ENCODE measurements at regions not wholly inside any gene's neighbourhood (a gene's known extent, or its start where the extent isn't known, plus 50 kb on each side); places are given as distances from the start of the nearest gene placed in this dataset.
"Not testable (repeated sequence)": the region's sequence is repeated elsewhere in the genome, so short reads cannot be mapped to it uniquely, and the experiment has no call there.

DNA sequence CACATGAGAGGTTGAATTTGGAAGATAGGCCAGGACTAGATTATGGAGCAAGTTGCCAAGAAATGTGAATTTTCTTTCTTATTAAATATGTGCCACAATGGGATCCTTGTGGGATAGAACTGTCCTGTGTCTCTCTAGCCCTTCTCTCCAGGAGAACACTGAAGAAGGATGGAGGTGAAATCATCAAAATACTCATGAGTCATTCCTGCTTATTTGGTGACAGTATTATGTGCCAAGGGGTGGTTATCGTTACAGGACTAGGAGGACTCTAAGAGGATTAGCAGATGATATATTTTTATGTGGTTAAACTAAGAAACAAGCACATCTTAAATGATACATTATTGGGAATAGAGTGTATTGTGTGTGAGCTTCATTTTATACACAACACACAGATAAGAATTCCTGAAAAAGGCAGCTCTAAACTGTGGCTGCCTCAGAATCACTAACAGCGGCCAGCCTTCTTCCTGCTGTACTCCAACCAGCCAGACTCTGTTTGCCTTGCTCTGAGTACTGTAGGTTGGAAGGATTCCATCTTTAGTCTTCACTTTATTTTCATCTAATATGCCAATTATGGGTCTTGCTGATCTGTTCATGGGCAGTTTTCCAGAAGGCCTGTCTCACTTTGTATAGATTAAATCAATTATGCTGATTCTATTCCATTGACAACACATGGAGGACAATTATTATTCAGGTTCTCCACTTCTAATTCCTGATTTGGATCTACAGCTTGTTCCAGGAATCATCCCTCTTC lies 325.8 kb downstream of the ABCC12 start:
- Histone ChIP-seq H3K9me3 (peaks cover 0 to 7% of the 10 kb centered on the region in 2 donors), H3K27me3 (no peaks in the 10 kb centered on the region), H3K27ac (no peak overlapping the region), H3K36me3 (no peaks in the 10 kb centered on the region), H3K4me1 (no peaks in the 10 kb centered on the region), H3K4me3 (no peak overlapping the region)
- TF ChIP-seq, protein P1, sequence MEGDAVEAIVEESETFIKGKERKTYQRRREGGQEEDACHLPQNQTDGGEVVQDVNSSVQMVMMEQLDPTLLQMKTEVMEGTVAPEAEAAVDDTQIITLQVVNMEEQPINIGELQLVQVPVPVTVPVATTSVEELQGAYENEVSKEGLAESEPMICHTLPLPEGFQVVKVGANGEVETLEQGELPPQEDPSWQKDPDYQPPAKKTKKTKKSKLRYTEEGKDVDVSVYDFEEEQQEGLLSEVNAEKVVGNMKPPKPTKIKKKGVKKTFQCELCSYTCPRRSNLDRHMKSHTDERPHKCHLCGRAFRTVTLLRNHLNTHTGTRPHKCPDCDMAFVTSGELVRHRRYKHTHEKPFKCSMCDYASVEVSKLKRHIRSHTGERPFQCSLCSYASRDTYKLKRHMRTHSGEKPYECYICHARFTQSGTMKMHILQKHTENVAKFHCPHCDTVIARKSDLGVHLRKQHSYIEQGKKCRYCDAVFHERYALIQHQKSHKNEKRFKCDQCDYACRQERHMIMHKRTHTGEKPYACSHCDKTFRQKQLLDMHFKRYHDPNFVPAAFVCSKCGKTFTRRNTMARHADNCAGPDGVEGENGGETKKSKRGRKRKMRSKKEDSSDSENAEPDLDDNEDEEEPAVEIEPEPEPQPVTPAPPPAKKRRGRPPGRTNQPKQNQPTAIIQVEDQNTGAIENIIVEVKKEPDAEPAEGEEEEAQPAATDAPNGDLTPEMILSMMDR (IDR thresholded peaks at IDR 0.05), result no peak
- no peak for TF ChIP-seq POLR2A (IDR thresholded peaks at IDR 0.05)
- intact Hi-C loops (cut with DNase I; ENCODE audit: low total_unique reads), result no loop called here
- DNase-seq, result no peak

DNA sequence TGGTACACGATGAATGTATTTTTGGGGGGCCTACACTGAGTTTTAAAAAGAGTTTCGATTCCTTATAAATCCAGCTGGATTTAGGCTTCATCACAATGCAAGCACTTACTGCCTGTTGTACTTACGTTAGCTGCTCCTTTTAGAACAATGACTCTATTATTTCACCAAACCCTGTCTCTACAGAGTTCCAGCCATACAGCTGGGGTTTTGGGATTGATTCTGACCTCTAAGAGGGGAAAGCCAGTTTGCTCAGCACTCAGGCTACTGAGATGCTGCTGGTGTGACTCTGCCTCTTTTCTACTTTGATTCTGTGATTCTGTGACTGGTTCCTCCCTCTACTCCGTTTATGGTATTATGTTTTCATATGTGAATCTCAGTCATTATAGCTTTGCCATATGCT lies 329.7 kb downstream of the ABCC12 start:
- Histone ChIP-seq H3K4me1 (no peaks in the 10 kb centered on the region), H3K27ac (no peak overlapping the region), H3K4me3 (no peak overlapping the region), H3K27me3 (no peaks in the 10 kb centered on the region), H3K36me3 (no peaks in the 10 kb centered on the region), H3K9me3 (no peaks in the 10 kb centered on the region)
- no peak for TF ChIP-seq POLR2A (IDR thresholded peaks at IDR 0.05)
- intact Hi-C loops (cut with DNase I; ENCODE audit: low total_unique reads), result no loop called here
- no peak for DNase-seq

DNA sequence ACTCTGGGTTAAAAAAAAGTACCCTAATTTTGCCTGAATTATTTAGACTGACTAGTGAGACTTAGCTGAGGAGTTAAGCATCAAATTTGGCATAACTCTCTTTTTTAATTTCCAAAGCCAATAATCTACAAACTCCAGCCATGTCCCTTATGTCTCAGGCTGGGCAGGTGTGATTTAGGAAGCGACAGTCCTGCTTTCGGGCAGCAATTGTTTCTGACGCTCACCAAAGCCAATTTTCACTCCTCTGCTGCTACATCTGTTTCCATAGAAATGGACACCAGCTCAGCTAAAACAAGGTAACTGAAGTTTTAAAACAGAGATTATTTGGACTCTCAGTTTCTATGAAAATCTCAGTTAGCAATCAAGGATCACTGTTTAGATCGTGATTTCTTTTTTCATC lies 338.7 kb downstream of the ABCC12 start:
- Histone ChIP-seq H3K9me3 (no peaks in the 10 kb centered on the region), H3K4me1 (no peaks in the 10 kb centered on the region), H3K36me3 (no peaks in the 10 kb centered on the region), H3K27me3 (no peaks in the 10 kb centered on the region), H3K27ac (no peak overlapping the region), H3K4me3 (no peak overlapping the region)
- TF ChIP-seq, protein P1 (IDR thresholded peaks at IDR 0.05), result no peak
- no peak for TF ChIP-seq POLR2A (IDR thresholded peaks at IDR 0.05)
- intact Hi-C loops (cut with DNase I; ENCODE audit: low total_unique reads), result no loop called here
- no peak for DNase-seq

DNA sequence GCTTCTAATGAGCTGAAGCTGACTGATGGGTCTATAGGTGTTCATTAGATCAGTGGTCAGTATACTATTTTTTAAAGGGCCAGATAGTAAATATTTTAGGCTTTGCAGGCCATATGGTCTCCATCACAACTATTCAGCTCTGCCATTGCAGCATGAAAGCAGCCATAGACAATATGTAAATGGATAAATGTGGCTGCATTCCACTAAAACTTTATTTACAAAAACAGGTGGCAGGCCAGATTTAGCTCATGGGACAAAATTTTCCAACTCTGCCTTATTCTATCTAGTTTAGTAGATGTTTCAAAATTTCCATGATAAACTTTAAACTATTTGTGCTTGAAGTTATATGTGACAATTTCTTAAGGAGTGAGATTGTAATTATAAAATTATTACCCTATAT lies 339.3 kb downstream of the ABCC12 start:
- H3K27ac ChIP-seq, result no peak overlapping the region

DNA sequence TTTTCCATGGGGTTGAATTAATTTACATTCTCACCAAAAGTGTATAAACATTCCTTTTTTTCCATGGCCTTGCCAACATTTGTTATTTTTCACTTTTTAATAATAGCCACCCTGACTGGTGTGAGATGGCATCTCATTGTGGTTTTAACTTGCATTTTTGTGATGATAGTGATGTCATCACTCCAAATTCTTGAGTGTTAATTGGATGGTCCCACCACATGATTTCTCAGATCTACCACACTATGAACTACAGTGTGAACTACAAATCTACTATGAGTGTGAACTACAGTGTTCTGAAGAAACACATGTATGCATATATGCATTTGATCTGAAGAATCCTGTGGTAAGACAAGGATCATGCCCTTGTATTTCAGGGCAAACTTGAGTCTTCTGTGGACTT lies 340.1 kb downstream of the ABCC12 start:
- no peak for DNase-seq
- Histone ChIP-seq H3K27me3 (no peaks in the 10 kb centered on the region), H3K4me3 (no peak overlapping the region), H3K4me1 (no peaks in the 10 kb centered on the region), H3K27ac (no peak overlapping the region), H3K36me3 (no peaks in the 10 kb centered on the region), H3K9me3 (no peaks in the 10 kb centered on the region)
- TF ChIP-seq POLR2A (IDR thresholded peaks at IDR 0.05), result no peak
- TF ChIP-seq, protein P1 (IDR thresholded peaks at IDR 0.05), result no peak
- intact Hi-C loops (cut with DNase I; ENCODE audit: low total_unique reads), result no loop called here

More for the DNA sequence above, 339.3 kb downstream of the ABCC12 start:
- no peak for DNase-seq
- Histone ChIP-seq H3K27me3 (no peaks in the 10 kb centered on the region), H3K9me3 (no peaks in the 10 kb centered on the region), H3K4me1 (no peaks in the 10 kb centered on the region), H3K4me3 (no peak overlapping the region), H3K36me3 (no peaks in the 10 kb centered on the region)
- no peak for TF ChIP-seq POLR2A (IDR thresholded peaks at IDR 0.05)
- TF ChIP-seq, protein P1 (IDR thresholded peaks at IDR 0.05), result no peak
- intact Hi-C loops (cut with DNase I; ENCODE audit: low total_unique reads), result no loop called here

DNA sequence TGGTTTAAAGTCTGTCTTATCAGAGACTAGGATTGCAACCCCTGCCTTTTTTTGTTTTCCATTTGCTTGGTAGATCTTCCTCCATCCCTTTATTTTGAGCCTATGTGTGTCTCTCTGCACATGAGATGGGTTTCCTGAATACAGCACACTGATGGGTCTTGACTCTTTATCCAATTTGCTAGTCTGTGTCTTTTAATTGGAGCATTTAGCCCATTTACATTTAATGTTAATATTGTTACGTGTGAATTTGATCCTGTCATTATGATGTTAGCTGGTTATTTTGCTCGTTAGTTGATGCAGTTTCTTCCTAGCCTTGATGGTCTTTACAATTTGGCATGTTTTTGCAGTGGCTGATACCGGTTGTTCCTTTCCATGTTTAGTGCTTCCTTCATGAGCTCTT lies 344.0 kb downstream of the ABCC12 start:
- H3K4me1 ChIP-seq; DNase-seq; intact Hi-C loops (cut with DNase I; ENCODE audit: low total_unique reads); H3K27me3 ChIP-seq; H3K27ac ChIP-seq; H3K4me3 ChIP-seq; H3K36me3 ChIP-seq; H3K9me3 ChIP-seq: not testable (repeated sequence)
